ENCODE measurements at regions not wholly inside any gene's neighbourhood (a gene's known extent, or its start where the extent isn't known, plus 50 kb on each side); places are given as distances from the start of the nearest gene placed in this dataset.

GRCh38 chr12:125373375-125373774 is 308.1 kb downstream of the AACS start:
- no peak for FAIRE-seq

- no peak for FAIRE-seq
These were observed 311.2 kb downstream of the AACS start for GRCh38 chr12:125376422-125376821.

- no peak for FAIRE-seq
These were observed 311.9 kb downstream of the AACS start for GRCh38 chr12:125377093-125377492.

- no peak for FAIRE-seq
These were observed 316.1 kb downstream of the AACS start for GRCh38 chr12:125381373-125381772.

GRCh38 chr12:125382926-125383325 is 317.7 kb downstream of the AACS start:
- no peak for FAIRE-seq

- FAIRE-seq = no peak
These were observed 321.4 kb downstream of the AACS start for GRCh38 chr12:125386652-125387051.

GRCh38 chr12:125387206-125387605 is 322.0 kb downstream of the AACS start:
- FAIRE-seq = no peak

GRCh38 chr12:125389061-125389697 is 323.9 kb downstream of the AACS start:
- no peak for FAIRE-seq

- no peak for FAIRE-seq
These were observed 328.3 kb downstream of the AACS start for GRCh38 chr12:125393569-125393968.

- no peak for FAIRE-seq
These were observed 330.5 kb downstream of the AACS start for GRCh38 chr12:125395583-125396215.

GRCh38 chr12:125399489-125399888 is 334.3 kb downstream of the AACS start:
- no peak for FAIRE-seq

- no peak for FAIRE-seq
These were observed 337.9 kb downstream of the AACS start for GRCh38 chr12:125402874-125403789.

GRCh38 chr12:125403843-125404242 is 338.6 kb downstream of the AACS start:
- no peak for FAIRE-seq

GRCh38 chr12:125406131-125406530 is 340.9 kb downstream of the AACS start:
- FAIRE-seq = no peak

GRCh38 chr12:125408718-125409117 is 343.5 kb downstream of the AACS start:
- FAIRE-seq = no peak

GRCh38 chr12:125412506-125412905 is 347.3 kb downstream of the AACS start:
- no peak for FAIRE-seq

GRCh38 chr12:125417446-125417845 is 352.2 kb downstream of the AACS start:
- no peak for FAIRE-seq

- no peak for FAIRE-seq
These were observed 353.8 kb downstream of the AACS start for GRCh38 chr12:125418902-125419564.

GRCh38 chr12:125424909-125425308 is 359.7 kb downstream of the AACS start:
- no peak for FAIRE-seq

- FAIRE-seq = no peak
These were observed 366.3 kb downstream of the AACS start for GRCh38 chr12:125431516-125431915.

- no peak for FAIRE-seq
These were observed 368.9 kb downstream of the AACS start for GRCh38 chr12:125434131-125434530.

- FAIRE-seq = no peak
These were observed 369.8 kb downstream of the AACS start for GRCh38 chr12:125434936-125435443.

GRCh38 chr12:125435871-125436270 is 370.6 kb downstream of the AACS start:
- no peak for FAIRE-seq

Data from endometrium (tissue), 2 donors.